ENCODE measurements at regions not wholly inside any gene's neighbourhood (a gene's known extent, or its start where the extent isn't known, plus 50 kb on each side); places are given as distances from the start of the nearest gene placed in this dataset.

- DNase-seq (ENCODE audit: low read depth, low spot score), result no peak
- Mint-ChIP-seq H3K36me3 (ENCODE audit: low read depth) (no peaks in the 10 kb centered on the region), H3K4me1 (no peaks in the 10 kb centered on the region), H3K27ac (ENCODE audit: unreplicated experiment) (no peak overlapping the region), H3K27me3 (ENCODE audit: low read depth) (peaks cover 5% of the 10 kb centered on the region), H3K9me3 (peaks cover 24% of the 10 kb centered on the region), H3K4me3 (no peak overlapping the region)
- TF ChIP-seq CTCF (conservative IDR thresholded peaks at IDR 0.05), result no peak
Observed at GRCh38 chrX:107396235-107396634, 53.2 kb upstream of the FRMPD3 start.

DNA sequence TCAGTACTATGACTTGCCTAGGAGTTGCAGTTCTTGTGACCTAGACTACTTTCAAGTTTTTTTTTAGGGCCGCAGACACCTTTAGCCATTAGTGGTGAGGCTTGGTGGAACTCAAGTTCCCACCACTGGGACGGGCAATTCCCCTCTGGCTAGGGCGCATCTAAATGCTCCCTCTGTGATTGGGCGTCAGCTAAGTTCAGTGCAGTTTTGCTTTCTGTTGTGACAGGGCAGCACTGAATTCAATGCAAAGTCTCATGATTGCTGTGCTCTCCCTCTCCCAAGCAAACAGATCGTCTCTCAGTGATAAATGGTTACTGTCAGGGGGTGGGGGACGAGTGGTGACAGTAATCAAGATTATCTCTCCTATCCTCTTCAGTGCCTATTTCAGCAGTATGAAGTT is 52.7 kb upstream of the FRMPD3 start:
- peaks cover 22% of the 10 kb centered on the region for H3K9me3 Mint-ChIP-seq
- no peak overlapping the region for H3K4me3 Mint-ChIP-seq
- TF ChIP-seq CTCF (conservative IDR thresholded peaks at IDR 0.05), result no peak
- peaks cover 5% of the 10 kb centered on the region for H3K27me3 Mint-ChIP-seq (ENCODE audit: low read depth)
- H3K4me1 Mint-ChIP-seq, result no peaks in the 10 kb centered on the region
- no peak overlapping the region for H3K27ac Mint-ChIP-seq (ENCODE audit: unreplicated experiment)
- no peaks in the 10 kb centered on the region for H3K36me3 Mint-ChIP-seq (ENCODE audit: low read depth)
- no peak for DNase-seq (ENCODE audit: low read depth, low spot score)

DNA sequence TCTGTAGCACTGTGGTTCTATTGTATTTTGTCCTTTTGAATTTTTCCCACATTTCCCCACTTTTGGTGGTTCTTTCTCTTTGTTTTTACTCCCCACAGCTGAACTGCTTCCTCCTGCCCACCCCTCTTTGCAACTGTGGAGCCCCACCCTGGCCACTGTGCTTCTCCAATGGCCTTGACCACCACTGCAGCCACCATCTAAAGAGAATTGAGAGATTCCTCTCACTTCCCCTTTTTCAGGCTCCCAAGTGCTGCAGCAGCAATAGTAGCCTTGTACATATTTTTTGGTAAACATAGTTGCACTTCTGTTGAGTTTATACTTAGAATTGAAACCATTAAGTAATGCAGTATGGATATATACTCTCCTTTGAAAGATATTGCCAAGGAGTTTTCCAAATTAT is 51.3 kb upstream of the FRMPD3 start:
- Mint-ChIP-seq H3K4me1 (no peaks in the 10 kb centered on the region), H3K27ac (ENCODE audit: unreplicated experiment) (no peak overlapping the region), H3K9me3 (peaks cover 23% of the 10 kb centered on the region), H3K27me3 (ENCODE audit: low read depth) (peaks cover 5% of the 10 kb centered on the region), H3K4me3 (no peak overlapping the region), H3K36me3 (ENCODE audit: low read depth) (no peaks in the 10 kb centered on the region)
- no peak for TF ChIP-seq CTCF (conservative IDR thresholded peaks at IDR 0.05)
- no peak for DNase-seq (ENCODE audit: low read depth, low spot score)
